Fibroblast of gingiva (primary cell): ENCODE measurements at regions not wholly inside any gene's neighbourhood (a gene's known extent, or its start where the extent isn't known, plus 50 kb on each side); places are given as distances from the start of the nearest gene placed in this dataset.

Experiments
- DNase-seq: peaks from one replicate; pipeline ENCODE4 v3.0.0-alpha.2; 2011; ENCODE audit warnings: low read depth

DNA sequence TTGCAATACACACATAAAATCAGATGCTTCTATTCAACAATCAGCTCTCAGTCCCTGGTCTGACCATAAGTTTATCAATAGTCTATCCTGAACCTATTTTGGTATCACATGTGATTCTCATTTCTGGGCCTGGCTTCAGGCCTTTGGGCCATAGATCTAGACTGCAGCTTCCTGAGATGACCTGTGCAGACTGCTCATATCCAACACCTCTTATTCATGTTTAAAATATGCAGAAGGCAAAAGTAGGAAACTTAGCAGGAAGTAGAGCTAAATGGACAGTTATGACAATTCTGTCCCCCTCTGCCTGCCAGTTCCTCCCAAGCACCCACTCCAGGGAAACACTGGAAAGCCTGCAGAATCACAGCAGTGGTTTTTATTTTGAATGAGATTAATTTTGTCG lies 53.3 kb downstream of the C7orf25 start:
- no peak for DNase-seq

DNA sequence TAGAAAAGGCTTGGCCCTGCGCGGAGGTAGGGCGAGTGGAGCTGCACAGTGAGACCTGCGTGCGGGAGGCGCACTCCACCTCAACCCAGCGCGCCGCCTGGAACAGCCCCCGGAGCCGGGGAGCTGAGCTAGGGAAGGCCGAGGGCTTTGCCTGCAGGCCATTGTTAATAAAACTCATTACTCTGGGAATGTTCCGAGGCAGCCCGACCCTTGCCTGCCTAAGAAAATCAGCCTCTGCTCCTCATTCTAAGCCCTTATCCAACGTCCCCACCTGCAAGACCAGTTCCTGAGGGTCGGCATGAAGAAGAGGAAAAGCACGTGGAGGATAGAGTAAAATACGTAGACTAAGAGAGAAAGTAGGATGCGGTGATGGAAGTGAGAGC lies 55.3 kb downstream of the C7orf25 start:
- no peak for DNase-seq

DNA sequence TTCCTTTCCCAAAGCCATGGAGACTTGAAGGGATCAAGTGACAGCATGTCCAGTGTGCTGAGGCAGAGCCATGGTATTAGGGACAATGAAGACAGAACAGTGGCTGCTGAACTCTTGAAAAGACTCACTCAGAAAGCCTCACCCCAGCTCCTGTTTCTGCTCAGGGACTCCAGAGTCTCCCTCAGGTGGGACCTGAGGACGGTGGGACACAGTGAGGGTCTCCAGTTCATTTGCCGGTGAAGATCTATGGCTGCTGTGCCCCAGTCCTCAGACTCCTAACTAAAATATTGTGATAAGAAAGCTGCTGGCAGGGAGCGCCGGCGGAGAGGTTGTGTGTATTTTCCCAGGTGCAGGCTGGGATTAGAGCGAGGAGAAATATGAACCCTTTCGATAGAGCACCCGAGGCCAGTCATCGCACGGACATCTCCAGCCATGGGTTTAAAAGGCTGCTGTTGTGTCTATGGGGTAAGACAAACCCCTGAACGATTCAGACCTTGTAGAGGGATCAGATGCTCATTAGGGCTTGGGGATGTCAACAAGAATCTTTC lies 57.2 kb downstream of the C7orf25 start:
- DNase-seq, result no peak

DNA sequence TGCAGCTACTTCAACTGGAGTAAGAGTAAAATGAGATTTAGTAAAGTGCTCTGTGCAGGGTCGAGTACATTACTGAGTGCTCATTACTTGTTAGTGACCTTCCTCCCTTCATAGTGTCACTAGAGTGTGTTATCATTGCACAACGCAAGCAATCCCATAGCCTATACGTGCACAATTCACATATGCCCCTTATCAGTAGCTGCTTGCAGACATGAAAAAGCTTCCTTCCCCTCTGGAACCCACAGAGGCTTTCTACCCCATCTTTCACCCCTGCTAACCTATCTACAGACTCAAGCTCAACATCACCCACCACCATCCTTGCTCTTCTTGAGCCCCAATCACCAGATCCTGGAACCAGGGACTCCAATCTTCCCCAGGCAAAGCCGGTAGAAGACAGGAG lies 59.3 kb downstream of the C7orf25 start:
- no peak for DNase-seq

DNA sequence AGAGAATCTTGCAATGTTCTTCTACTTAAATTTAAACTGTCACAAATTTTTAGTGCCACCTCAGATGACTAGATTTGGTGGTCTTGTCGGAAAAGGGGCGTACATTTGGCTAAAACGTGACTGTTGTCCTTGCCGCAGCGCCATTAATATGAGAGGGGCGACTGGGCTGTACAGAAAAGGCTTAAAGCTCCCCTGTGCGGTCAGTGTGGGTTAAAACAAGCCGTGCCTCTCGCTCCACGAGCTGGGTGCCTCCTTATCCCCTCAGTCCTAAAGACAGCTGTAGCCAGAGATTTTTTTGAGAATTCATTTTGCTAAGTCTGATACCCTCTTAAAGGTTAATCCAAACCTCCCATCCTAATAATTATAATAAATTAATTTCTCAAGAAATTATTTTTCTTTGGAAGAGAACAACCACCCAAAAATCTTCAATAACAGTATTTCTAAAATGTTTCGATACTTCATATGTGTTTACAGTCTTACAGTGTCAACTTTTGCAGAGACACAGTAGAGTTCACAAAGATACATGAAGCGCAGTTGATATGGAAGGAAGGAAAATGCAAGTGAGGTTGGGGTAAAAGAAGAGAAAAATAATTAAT lies 68.6 kb downstream of the C7orf25 start:
- DNase-seq, result peak; percentile 35

DNA sequence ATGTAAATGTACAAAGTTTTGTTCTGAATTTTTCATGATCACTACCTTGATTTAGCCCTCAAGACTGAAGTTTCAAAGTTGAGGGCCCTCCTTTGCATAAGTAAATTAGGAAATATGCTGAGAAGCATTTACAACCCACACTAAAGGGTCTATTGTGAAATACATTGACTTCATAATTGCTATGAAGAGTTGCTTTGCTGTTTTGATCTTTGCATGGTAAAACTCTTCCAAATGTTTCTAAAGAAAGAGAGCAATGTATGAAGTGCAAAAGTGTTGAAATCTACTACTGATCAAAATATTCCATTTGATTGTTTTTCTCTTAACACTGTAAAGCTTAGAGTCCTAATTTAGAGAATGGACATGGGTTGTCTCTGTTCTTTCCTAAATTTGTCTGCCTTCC lies 77.2 kb downstream of the C7orf25 start:
- peak; percentile 28 for DNase-seq

DNA sequence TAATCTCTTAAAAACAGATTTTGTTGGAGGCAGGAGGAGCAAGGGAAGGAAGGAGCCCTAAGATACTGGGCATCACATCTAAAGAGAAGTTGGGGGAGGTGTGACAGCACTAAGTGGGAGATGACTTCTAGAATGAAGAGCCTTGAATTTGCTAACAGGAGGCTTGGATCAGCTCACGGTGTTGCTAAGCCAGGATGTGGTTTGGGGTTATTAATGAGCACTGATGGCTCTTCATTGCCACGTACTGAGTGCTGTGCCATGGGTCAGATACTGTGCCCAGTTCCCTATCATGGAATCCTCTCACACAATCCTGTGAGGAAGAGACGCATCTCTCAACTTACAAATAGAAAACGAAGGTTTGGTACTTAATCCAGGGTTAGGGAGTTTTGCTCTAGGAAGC lies 78.5 kb downstream of the C7orf25 start:
- DNase-seq, result no peak

DNA sequence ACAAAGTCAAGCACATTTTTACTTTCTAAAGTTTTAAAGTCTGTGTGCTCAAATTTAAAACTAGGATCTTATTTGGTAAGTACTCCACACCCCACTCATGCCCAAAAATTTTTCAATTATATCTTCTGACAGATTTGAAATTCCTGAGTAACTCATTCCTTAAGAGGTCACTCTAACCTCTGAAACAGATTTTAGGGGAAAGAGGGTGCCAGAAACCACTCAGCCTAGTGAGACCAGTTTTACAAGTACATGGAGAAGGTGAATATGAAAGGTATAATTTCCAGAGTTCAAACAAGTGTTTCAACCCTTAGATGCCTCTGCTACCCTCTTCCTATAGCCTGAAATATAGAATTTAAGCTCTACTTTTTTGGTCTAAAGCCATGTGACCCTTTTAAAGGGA lies 79.2 kb downstream of the C7orf25 start:
- no peak for DNase-seq

DNA sequence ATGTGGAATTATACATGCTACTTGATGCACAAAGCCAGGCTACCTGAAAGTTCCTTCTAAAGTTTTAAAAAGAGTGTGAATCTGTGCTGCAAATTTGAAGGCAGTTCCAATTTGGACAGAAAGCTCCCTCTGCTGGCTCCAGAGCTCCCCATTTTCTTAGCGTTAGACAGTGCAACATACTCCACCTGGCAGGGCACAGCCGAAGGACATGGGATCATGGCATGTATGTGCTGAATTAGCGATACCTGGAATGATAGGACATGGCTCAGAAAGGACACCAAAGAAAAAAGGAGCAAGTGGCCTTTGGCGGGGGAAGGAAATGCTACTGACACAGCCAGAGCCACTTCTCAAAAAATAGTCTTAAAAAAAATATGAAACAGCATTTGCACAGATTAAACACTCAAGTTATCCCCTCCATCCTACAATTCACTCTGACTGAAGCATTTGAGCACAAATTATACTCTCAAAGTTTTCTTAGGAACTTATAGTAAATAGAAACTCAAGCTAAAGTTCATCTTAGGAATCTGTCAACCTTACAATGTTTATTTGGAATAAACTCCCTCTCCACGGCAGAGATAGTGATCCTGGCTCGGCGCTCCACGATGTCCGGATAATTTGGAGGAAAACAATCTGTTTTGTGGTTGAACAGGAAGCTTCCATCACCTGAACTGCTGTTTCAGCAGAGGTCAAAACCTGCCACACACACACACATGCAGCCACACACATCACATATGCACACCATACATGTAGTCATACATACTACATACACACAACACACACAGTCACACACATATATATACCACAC lies 80.0 kb downstream of the C7orf25 start:
- DNase-seq, result peak; percentile 34

DNA sequence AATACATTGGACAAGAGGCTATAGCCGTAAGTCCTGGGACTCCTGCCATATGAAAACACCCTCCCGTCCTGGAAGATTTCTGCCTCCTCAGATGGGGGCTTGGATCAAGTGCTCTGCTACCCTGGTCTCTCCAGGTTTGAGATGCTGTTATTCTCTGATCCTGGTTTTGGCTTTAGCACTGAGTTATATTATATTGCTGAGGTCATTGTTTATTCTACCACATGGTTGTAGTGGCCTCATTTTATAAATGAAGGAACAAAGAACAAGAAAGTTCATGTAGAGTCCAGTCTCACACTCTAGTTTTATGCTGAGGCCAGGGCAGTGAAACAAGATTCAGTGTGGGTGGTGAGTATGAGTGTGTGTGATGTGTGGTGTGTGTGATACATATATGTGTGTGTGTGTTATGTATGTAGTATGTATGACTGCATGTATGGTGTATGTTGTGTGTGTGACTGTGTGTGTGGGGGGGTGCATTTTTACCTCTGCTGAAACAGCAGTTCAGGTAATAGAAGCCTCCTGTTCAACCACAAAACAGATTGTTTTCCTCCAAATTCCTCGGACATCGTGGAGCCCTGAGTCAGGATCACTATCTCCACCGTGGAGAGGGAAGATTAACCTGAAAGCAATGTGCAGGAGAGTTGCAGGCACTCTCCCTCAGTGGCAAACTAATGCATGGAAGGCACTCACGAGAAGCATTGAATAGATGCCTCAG lies 80.7 kb downstream of the C7orf25 start:
- DNase-seq, result peak; percentile 13

DNA sequence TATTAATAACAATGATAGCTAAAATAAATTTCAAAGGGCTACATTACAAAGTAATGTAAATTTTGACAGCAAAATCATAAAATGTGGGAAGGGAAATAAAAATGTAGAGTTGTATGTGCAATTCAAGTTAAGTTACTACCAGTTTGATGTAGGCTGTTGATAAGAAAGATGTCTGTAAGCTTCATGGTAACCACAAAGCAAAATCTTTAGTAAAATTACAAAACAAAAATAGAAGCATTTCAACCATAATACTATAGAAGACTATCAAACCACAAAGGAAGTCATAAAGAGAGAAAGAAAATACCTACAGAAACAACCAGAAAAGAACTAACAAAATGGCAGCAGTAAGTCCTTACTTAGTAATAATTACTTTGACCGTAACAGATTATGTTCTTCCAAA lies 99.1 kb downstream of the C7orf25 start:
- DNase-seq, result no peak

DNA sequence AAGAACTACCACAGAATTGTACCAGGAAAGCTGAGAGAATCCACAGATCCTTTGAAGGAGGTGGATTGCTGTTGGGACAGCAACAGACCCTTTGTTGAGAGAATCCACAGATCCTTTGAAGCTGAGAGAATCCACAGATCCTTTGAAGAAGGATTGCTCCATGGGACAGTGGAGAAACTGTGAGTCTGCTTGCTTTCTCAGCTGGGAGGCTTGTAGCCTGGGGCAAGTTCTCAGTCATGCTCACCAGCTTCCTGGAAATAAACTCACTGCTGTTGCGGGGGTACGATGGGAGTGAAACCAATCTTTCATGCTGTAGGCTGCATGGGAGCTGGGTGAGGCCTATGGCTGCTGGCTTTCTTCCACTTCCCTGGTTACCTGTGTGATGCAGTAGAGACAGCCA lies 106.3 kb downstream of the C7orf25 start:
- DNase-seq, result no peak

DNA sequence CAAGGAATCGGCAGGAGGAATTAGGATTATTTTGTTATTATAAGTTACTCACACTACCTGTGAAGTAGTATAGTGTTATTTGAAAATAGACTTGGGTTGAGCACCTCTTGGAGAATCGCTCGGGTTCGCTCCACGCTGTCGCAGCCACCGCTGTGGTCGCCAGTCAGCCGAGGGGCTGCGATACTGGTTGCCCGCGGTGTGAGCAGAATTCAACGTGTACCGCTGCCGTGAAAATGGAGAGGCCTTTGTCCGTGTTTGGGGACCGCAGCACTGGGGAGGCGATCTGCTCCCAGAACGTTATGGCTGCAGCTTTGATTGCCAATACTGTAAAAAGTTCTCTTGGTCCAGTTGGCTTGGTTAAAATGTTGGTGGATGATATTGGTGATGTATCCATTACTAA lies 117.2 kb downstream of the C7orf25 start:
- no peak for DNase-seq

DNA sequence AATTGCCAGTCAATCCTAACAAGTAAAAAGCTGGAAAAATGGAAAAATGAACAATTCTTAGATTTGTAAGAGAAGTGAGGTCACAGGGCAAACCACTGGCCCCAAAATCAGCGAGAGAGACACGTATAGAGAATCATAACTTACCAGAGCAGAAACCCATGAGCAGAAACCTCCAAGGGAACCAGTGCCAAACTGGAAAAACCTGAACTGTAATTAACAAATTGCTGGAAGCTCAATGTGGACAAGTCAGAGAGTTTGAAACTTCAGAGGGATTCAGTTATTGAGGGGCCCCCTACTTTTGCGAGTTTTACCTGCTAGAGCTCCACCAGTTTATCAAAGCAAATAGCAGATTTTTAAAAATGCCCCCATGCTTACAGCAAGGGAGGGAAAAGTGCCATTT lies 119.0 kb downstream of the C7orf25 start:
- DNase-seq, result no peak

DNA sequence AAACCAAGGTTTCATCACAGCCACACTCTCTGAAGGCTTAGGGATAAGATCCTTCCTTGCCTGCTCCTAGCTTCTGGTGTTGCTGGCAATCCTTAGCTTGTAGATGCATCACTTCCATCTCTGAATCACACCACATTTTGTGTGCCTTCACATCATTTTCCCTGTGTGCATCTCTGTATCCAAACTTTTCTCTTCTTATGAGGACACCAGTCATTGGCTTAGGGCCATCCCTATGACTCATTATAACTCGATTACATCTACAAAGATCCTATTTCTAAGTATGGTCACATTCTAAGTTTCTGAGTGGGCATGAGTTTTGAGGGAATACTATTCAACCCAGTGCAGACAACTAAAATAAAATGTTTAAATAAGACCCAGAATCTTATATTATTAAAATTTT lies 121.7 kb downstream of the C7orf25 start:
- DNase-seq, result peak; percentile 28

DNA sequence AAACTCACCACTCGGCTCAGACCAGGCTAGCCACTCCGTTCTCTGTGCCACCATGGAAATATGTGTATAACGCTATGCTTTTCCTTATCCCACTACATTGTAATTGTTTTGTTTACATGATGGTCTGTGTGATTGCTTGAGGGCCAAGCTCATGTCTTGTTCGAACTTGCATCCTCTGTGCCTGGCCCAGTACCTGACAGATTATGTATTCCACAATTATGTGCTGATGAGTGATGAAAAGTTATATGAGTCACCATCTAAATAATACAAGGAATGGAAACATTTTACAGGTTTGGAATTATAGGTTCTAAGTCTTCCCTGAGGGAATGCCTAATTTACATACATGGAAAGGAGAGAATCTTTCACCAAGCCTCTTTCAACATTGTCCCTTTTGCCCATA lies 137.4 kb downstream of the C7orf25 start:
- DNase-seq, result no peak

DNA sequence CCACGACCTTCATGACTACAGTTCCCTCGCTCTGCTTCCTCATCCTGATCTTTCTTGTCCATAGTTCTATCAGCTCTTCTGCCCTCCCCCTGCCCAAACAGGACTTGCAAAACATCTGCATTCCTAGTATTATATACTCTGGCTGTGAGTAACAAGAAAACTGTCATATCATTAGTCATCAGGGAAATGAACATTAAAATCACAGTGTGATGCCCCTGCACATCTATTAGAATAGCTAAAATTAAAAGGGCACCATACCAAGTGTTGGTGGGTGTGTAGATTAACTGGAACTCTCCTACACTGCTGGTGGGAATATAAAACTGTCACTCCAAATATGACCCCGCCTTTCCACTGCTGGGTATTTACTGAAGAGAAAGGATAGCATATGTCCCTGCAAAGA lies 141.8 kb downstream of the C7orf25 start:
- DNase-seq, result no peak

DNA sequence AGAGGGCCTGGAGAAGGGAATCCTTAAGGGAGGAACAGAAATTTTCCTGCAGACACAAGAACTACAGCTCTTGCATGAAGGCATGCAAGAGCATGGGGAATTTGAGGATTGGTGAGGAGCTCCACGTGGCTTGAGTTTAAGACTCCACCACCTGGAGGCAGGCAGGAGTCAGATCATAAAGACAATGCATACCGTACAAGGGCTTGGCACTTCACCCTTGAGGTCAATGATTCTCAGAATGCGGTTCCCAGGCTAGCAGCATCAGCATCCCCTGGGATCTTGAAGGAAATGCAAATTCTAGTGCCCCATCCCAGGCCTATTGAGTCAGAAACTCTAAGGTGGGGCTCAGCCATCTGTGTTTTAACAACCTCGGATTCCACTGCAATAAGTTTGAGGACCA lies 143.8 kb downstream of the C7orf25 start:
- DNase-seq, result no peak

DNA sequence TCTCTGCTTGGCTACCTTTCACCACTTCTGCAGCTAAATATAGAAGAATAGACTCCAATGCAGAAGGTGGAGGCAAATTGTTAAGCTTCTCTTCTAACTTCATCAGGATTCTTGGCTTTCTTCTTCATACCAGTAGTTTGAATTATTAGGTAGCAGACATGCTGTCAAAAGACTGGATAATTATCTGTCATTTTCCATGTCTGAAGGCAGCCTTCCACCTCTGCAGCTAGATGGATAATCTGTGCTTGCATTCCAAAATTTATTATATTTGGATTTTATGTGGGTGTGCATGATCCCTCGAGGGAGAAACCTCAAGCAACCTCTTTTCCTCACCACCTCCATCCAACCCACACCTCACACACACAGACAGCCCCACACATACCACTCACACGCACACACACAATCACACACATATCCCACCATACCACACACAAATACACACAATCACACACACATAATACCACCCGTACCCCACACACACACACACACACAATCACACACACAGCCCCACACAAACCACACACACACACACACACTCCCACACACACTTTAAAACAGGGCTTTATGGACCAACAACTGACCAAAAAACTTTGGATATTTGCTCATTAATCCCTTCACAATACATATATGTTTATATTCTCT lies 145.0 kb downstream of the C7orf25 start:
- DNase-seq, result no peak

DNA sequence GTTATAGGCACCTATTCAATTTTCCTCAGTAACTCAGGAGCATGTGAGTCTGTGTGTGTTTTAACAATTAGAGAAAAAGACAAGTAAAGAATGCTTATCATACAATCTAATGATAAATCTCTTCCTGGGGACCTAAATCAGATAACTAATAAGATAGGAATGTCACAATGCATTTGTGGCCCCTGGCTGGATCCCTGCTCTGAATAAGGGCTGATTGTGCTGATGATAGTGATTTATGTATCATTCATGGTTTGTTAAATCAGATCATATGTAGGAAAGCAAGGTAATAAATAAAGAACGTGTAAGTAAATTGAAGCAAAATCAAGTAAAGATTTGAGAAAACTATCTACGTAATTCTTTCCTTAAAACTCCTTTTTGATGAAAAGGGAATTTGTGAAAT lies 145.9 kb downstream of the C7orf25 start:
- no peak for DNase-seq

DNA sequence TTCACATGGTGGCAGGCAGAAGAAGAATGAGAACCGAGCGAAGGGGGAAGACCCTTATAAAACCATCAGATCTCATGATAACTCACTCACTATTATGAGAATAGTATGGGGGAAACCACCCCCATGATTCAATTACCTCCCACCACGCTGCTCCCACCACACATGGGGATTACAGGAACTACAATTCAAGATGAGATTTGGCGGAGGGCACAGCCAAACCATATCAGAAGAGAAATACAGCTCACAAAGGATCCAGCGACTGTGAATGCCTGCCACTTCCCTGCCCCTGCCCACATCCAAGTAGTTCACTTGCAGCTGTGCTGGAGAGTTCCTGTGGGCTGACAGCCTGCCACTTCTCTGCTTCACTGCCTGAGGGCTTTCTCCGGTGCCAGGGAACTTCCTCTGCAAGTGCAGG lies 148.7 kb downstream of the C7orf25 start:
- DNase-seq, result no peak

DNA sequence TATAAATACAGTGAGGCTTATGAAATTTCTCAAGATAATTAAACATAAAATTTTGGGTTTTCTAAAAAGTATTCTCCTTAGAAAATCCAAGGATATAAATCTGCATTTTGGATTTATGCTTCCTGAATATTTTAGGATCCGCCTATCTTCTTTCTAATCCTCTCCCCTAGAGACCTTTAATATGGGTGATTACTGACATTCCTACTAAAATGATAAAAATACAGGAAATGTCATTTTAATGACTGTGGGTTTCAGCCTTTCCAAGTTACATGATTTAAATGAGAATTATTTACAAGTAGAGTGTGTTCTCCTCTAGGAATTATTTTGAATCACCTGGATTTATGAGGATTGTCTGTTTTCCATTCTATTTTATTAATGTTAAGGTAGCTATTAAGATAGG lies 150.4 kb downstream of the C7orf25 start:
- no peak for DNase-seq

DNA sequence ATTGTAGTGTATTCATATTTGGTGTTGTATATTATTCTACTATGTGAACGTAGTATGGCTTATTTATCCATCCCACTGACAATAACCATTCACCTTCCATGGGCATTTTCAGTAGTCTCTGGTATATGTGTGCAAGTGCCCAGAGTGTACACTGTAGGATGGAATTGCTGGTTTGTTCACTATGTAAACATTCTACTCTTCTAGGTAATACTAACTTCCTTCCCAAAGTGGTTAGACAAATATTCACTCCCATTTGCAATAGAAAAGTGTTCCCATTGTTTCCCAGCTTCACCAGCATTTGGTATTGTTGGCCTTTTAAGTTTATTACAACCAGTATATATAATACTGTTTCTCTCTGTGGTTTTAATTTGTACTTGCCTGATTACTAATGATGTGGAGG lies 153.7 kb downstream of the C7orf25 start:
- DNase-seq, result no peak
